ENCODE measurements at regions not wholly inside any gene's neighbourhood (a gene's known extent, or its start where the extent isn't known, plus 50 kb on each side); places are given as distances from the start of the nearest gene placed in this dataset.

DNA sequence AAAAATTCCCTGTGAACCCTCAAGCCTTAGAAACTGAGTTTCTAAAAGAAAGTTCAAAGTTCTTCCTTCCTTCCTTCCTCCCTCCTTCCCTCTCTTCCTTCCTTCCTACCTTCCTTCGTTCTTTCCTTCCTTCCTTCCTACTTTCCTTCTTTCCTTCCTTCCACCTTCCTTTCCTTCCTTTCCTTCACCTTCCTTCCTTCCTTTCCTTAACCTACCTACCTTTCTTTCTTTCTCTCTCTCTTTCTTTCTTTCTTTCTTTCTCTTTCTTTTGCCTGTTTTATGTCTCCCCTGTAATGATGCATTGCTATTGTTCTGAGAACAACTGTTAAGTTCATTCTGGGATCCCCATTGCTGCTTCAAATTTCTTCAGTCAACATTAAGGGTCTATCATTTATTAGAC is 551.1 kb downstream of the TFEC start:
- Histone ChIP-seq H3K4me3 (ENCODE audit: low read depth, low read length) (no peak overlapping the region), H3K27me3 (ENCODE audit: control insufficient read depth, insufficient read depth, low read length) (peaks cover 15% of the 10 kb centered on the region), H3K36me3 (ENCODE audit: control insufficient read depth, insufficient read depth, low read length) (no peaks in the 10 kb centered on the region)
- FAIRE-seq, result no peak
- TF ChIP-seq, protein P1, sequence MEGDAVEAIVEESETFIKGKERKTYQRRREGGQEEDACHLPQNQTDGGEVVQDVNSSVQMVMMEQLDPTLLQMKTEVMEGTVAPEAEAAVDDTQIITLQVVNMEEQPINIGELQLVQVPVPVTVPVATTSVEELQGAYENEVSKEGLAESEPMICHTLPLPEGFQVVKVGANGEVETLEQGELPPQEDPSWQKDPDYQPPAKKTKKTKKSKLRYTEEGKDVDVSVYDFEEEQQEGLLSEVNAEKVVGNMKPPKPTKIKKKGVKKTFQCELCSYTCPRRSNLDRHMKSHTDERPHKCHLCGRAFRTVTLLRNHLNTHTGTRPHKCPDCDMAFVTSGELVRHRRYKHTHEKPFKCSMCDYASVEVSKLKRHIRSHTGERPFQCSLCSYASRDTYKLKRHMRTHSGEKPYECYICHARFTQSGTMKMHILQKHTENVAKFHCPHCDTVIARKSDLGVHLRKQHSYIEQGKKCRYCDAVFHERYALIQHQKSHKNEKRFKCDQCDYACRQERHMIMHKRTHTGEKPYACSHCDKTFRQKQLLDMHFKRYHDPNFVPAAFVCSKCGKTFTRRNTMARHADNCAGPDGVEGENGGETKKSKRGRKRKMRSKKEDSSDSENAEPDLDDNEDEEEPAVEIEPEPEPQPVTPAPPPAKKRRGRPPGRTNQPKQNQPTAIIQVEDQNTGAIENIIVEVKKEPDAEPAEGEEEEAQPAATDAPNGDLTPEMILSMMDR (IDR thresholded peaks at IDR 0.05; ENCODE audit: insufficient read depth, low read length, severe bottlenecking), result no peak
- no peak for DNase-seq (ENCODE audit: low read depth)

- Histone ChIP-seq H3K36me3 (ENCODE audit: control insufficient read depth, insufficient read depth, low read length) (no peaks in the 10 kb centered on the region), H3K27me3 (ENCODE audit: control insufficient read depth, insufficient read depth, low read length) (peaks cover 15% of the 10 kb centered on the region), H3K4me3 (ENCODE audit: low read depth, low read length) (no peak overlapping the region)
- DNase-seq (ENCODE audit: low read depth) (no peak), FAIRE-seq (no peak)
- TF ChIP-seq, protein P1 (IDR thresholded peaks at IDR 0.05; ENCODE audit: insufficient read depth, low read length, severe bottlenecking), result no peak
Measured at GRCh38 chr7:115478426-115478825, 552.1 kb downstream of the TFEC start.

DNA sequence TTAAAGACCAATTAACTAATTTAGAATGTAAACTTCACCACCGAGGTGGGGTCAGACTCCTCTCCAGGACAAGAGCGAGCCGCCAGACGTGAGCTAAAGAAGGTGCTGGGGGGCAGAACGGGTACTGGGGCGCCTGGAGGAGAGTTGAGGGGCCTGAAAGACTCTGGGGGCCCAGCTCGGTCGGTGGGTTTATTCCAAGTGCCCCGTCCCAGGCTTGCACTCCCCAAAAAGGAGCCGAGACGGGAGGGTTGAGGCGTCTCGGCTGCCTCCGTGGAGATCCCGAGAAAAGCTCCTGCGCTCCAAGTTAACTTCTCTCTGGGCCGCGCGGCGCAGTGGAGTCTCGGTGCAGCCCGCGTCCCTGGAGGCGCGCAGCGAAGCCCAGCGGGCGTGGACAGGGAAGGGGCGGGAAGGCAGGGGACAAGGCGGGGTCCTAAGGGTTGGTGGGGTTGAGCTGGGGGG is 553.3 kb downstream of the TFEC start:
- DNase-seq (ENCODE audit: low read depth) (no peak), FAIRE-seq (no peak)
- peaks cover 15% of the 10 kb centered on the region for H3K27me3 ChIP-seq (ENCODE audit: control insufficient read depth, insufficient read depth, low read length)
- H3K4me3 ChIP-seq (ENCODE audit: low read depth, low read length), result no peak overlapping the region
- TF ChIP-seq, protein P1 (IDR thresholded peaks at IDR 0.05; ENCODE audit: insufficient read depth, low read length, severe bottlenecking), result no peak
- H3K36me3 ChIP-seq (ENCODE audit: control insufficient read depth, insufficient read depth, low read length), result no peaks in the 10 kb centered on the region

- no peak for FAIRE-seq
- Histone ChIP-seq H3K27me3 (ENCODE audit: control insufficient read depth, insufficient read depth, low read length) (peaks cover 15% of the 10 kb centered on the region), H3K36me3 (ENCODE audit: control insufficient read depth, insufficient read depth, low read length) (no peaks in the 10 kb centered on the region), H3K4me3 (ENCODE audit: low read depth, low read length) (no peak overlapping the region)
- no peak for DNase-seq (ENCODE audit: low read depth)
- TF ChIP-seq, protein P1 (IDR thresholded peaks at IDR 0.05; ENCODE audit: insufficient read depth, low read length, severe bottlenecking), result no peak
Measured at GRCh38 chr7:115476671-115477181, 553.8 kb downstream of the TFEC start.

DNA sequence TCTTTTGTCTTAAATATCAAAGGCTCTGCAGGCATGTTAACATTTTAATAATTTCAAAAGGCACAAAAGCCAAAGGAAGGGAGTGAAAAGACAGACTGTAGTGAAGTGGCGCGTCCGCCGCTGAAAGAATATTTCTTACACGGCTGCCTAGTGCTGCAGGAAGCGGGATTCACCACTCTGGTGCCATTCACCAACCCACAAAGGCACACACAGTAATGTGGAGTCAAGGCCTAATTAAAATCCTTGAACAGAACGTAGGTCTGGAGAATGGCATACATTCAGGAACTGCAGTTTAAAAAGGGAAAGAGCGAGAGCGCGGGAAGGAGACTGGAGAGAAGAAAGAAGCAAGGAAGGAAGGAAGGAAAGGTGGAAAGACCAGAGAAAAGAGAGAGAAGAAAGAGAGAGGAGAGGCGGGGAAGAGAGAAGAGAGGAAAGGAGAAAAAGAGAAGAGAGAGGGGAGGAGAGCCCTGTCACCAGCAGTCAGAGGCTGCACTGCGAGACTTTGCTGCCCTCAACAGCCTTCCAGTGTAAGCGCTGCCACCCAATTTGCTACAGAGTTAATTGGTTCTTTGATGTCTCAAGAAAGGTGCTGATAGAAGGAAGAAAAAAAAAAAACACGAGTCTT is 554.0 kb downstream of the MDFIC start:
- TF ChIP-seq, protein P1 (IDR thresholded peaks at IDR 0.05; ENCODE audit: insufficient read depth, low read length, severe bottlenecking), result no peak
- peaks cover 13% of the 10 kb centered on the region for H3K27me3 ChIP-seq (ENCODE audit: control insufficient read depth, insufficient read depth, low read length)
- no peaks in the 10 kb centered on the region for H3K36me3 ChIP-seq (ENCODE audit: control insufficient read depth, insufficient read depth, low read length)
- DNase-seq (ENCODE audit: low read depth) (no peak), FAIRE-seq (no peak)
- no peak overlapping the region for H3K4me3 ChIP-seq (ENCODE audit: low read depth, low read length)

GRCh38 chr7:115475206-115475605 is 553.3 kb downstream of the MDFIC start:
- Histone ChIP-seq H3K36me3 (ENCODE audit: control insufficient read depth, insufficient read depth, low read length) (no peaks in the 10 kb centered on the region), H3K4me3 (ENCODE audit: low read depth, low read length) (no peak overlapping the region), H3K27me3 (ENCODE audit: control insufficient read depth, insufficient read depth, low read length) (peaks cover 13% of the 10 kb centered on the region)
- DNase-seq (ENCODE audit: low read depth), result no peak
- no peak for FAIRE-seq
- TF ChIP-seq, protein P1 (IDR thresholded peaks at IDR 0.05; ENCODE audit: insufficient read depth, low read length, severe bottlenecking), result no peak
